MM.1S (cell line): ENCODE measurements at regions not wholly inside any gene's neighbourhood (a gene's known extent, or its start where the extent isn't known, plus 50 kb on each side); places are given as distances from the start of the nearest gene placed in this dataset.

ENCODE experiments used
- DNase-seq: peaks from one replicate; pipeline ENCODE4 v3.0.0-alpha.2; 2015
- H2AFZ ChIP-seq: fragments of 300-600 bp; sonication (generic); 2 replicates; pipeline ENCODE4 v1.6.0; 2016; ENCODE audit warnings: antibody characterized with exemption, low read length
- H3F3A ChIP-seq: fragments of 300-600 bp; sonication (generic); 2 replicates; pipeline ENCODE4 v1.6.1; 2016; ENCODE audit warnings: mild to moderate bottlenecking, antibody characterized with exemption, low read length, moderate library complexity, mixed read lengths; ENCODE audit not compliant: insufficient read depth
- H3K27ac ChIP-seq: fragments of 300-600 bp; sonication (generic); 2 replicates; pipeline ENCODE4 v1.5.1; 2016; ENCODE audit warnings: mild to moderate bottlenecking, low read length
- H3K27me3 ChIP-seq: fragments of 300-600 bp; sonication (generic); replicated peaks from 2 replicates; pipeline ENCODE4 v1.6.0; 2016; ENCODE audit warnings: low read length; ENCODE audit not compliant: insufficient read depth
- H3K36me3 ChIP-seq: fragments of 300-600 bp; sonication (generic); replicated peaks from 2 replicates; pipeline ENCODE4 v1.6.1; 2016; ENCODE audit warnings: mild to moderate bottlenecking, low read length, mixed read lengths; ENCODE audit not compliant: insufficient read depth
- H3K4me1 ChIP-seq: fragments of 300-600 bp; sonication (generic); 2 replicates; pipeline ENCODE4 v1.6.1; 2016; ENCODE audit warnings: low read length, mixed read lengths
- H3K4me2 ChIP-seq: fragments of 300-600 bp; sonication (generic); 2 replicates; pipeline ENCODE4 v1.6.0; 2016; ENCODE audit warnings: low read depth, low read length
- H3K4me3 ChIP-seq: fragments of 300-600 bp; sonication (generic); 2 replicates; pipeline ENCODE4 v1.5.1; 2016; ENCODE audit warnings: low read length, mixed read lengths
- H3K79me2 ChIP-seq: fragments of 300-600 bp; sonication (generic); 2 replicates; pipeline ENCODE4 v1.6.1; 2016; ENCODE audit warnings: mixed run types, low read length, mixed read lengths
- H3K9ac ChIP-seq: fragments of 300-600 bp; sonication (generic); 2 replicates; pipeline ENCODE4 v1.6.1; 2016; ENCODE audit warnings: low read length, mixed read lengths
- H3K9me2 ChIP-seq: fragments of 300-600 bp; sonication (generic); replicated peaks from 2 replicates; pipeline ENCODE4 v1.6.1; 2016; ENCODE audit warnings: mild to moderate bottlenecking, low read length, mixed read lengths; ENCODE audit not compliant: insufficient read depth
- H3K9me3 ChIP-seq: fragments of 300-600 bp; sonication (generic); replicated peaks from 2 replicates; pipeline ENCODE4 v1.6.1; 2016; ENCODE audit warnings: mild to moderate bottlenecking, low read length, mixed read lengths; ENCODE audit not compliant: insufficient read depth
- H4K20me1 ChIP-seq: fragments of 300-600 bp; sonication (generic); 2 replicates; pipeline ENCODE4 v1.6.1; 2016; ENCODE audit warnings: mild to moderate bottlenecking, low read length, moderate library complexity, mixed read lengths; ENCODE audit not compliant: insufficient read depth
- CTCF ChIP-seq: fragments of 300-600 bp; sonication (generic); IDR thresholded peaks from 2 replicates; pipeline ENCODE4 v1.5.1; 2016; ENCODE audit warnings: antibody characterized with exemption, low read length, mixed read lengths
- EZH2 ChIP-seq: fragments of 300-600 bp; sonication (generic); optimal IDR thresholded peaks from 2 replicates; pipeline ENCODE3; 2017; ENCODE audit warnings: low read depth, mild to moderate bottlenecking, antibody characterized with exemption, low read length, mixed read lengths
- EZH2phosphoT487 ChIP-seq: fragments of 300-600 bp; sonication (generic); IDR thresholded peaks from 2 replicates; pipeline ENCODE4 v1.6.1; 2018; ENCODE audit warnings: antibody characterized with exemption, low read length

GRCh38 chr7:114206688-114207087, 207.9 kb upstream of the FOXP2 start:
- H3K9me2 ChIP-seq = no peaks in the 10 kb centered on the region
- no peak overlapping the region for H3K4me2 ChIP-seq
- no peaks in the 10 kb centered on the region for H3K9me3 ChIP-seq
- H2AFZ ChIP-seq = no peak overlapping the region
- H3K36me3 ChIP-seq = no peaks in the 10 kb centered on the region
- H3K27me3 ChIP-seq = no peaks in the 10 kb centered on the region
- H3K4me3 ChIP-seq = no peak overlapping the region
- H3K4me1 ChIP-seq = no peaks in the 10 kb centered on the region
- no peaks in the 10 kb centered on the region for H3F3A ChIP-seq
- no peak overlapping the region for H3K27ac ChIP-seq
- no peak overlapping the region for H3K9ac ChIP-seq
- DNase-seq = no peak
- H3K79me2 ChIP-seq = no peaks in the 10 kb centered on the region
- TF ChIP-seq EZH2 (no peak), CTCF (no peak), EZH2phosphoT487 (no peak)
- H4K20me1 ChIP-seq = no peaks in the 10 kb centered on the region

GRCh38 chr7:114196517-114196916, 218.1 kb upstream of the FOXP2 start:
- no peak overlapping the region for H3K4me2 ChIP-seq
- no peaks in the 10 kb centered on the region for H3K4me1 ChIP-seq
- H3K9ac ChIP-seq = no peak overlapping the region
- no peaks in the 10 kb centered on the region for H4K20me1 ChIP-seq
- no peaks in the 10 kb centered on the region for H3K79me2 ChIP-seq
- H3K27ac ChIP-seq = no peak overlapping the region
- H3K36me3 ChIP-seq = no peaks in the 10 kb centered on the region
- H3K4me3 ChIP-seq = no peak overlapping the region
- no peaks in the 10 kb centered on the region for H3F3A ChIP-seq
- H3K27me3 ChIP-seq = no peaks in the 10 kb centered on the region
- no peaks in the 10 kb centered on the region for H3K9me2 ChIP-seq
- DNase-seq = no peak
- H2AFZ ChIP-seq = no peak overlapping the region
- TF ChIP-seq EZH2 = no peak
- TF ChIP-seq EZH2phosphoT487 = no peak
- TF ChIP-seq CTCF = no peak
- no peaks in the 10 kb centered on the region for H3K9me3 ChIP-seq

DNA sequence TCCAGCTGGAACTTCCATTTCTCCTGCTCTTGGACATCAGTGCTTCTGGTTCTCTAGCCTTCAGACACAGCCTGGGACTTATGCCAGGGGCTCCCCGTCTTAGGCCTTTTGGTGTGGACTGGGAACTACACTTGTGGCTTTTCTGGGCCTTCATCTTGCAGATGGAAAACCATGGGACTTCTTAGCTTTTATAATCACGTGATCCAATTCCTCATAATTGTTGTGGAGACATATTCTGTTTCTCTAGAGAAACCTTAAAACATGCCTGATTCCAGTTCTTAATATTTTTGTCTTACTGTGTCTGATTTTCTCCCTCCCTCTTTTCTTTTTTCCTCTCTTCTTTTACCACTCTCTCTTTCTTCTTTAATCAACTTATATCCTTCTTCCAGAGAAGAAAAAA, 224.2 kb upstream of the FOXP2 start:
- no peaks in the 10 kb centered on the region for H3K4me1 ChIP-seq
- H3K9me3 ChIP-seq = no peaks in the 10 kb centered on the region
- H4K20me1 ChIP-seq = no peaks in the 10 kb centered on the region
- no peak overlapping the region for H3K27ac ChIP-seq
- no peaks in the 10 kb centered on the region for H3K9me2 ChIP-seq
- H3F3A ChIP-seq = no peaks in the 10 kb centered on the region
- no peak overlapping the region for H2AFZ ChIP-seq
- no peaks in the 10 kb centered on the region for H3K36me3 ChIP-seq
- no peak for DNase-seq
- no peak for TF ChIP-seq EZH2phosphoT487
- TF ChIP-seq CTCF = no peak
- TF ChIP-seq EZH2 = no peak
- no peak overlapping the region for H3K9ac ChIP-seq
- H3K4me2 ChIP-seq = no peak overlapping the region
- no peaks in the 10 kb centered on the region for H3K79me2 ChIP-seq
- no peaks in the 10 kb centered on the region for H3K27me3 ChIP-seq
- H3K4me3 ChIP-seq = no peak overlapping the region
